ENCODE measurements at regions not wholly inside any gene's neighbourhood (a gene's known extent, or its start where the extent isn't known, plus 50 kb on each side); places are given as distances from the start of the nearest gene placed in this dataset.

GRCh38 chr4:89665662-89666061, 171.3 kb downstream of the SNCA start:
- H3K27ac ChIP-seq, result no peak overlapping the region
- H3K4me3 ChIP-seq, result no peak overlapping the region
- no peak for DNase-seq (ENCODE audit: low spot score)
- TF ChIP-seq CTCF (IDR thresholded peaks at IDR 0.05), result no peak

GRCh38 chr4:89664521-89664920, 172.4 kb downstream of the SNCA start:
- no peak for DNase-seq (ENCODE audit: low spot score)
- Histone ChIP-seq H3K27ac (no peak overlapping the region), H3K4me3 (no peak overlapping the region)
- no peak for TF ChIP-seq CTCF (IDR thresholded peaks at IDR 0.05)

GRCh38 chr4:89661173-89661899, 175.6 kb downstream of the SNCA start:
- no peak overlapping the region for H3K4me3 ChIP-seq
- no peak for DNase-seq (ENCODE audit: low spot score)
- TF ChIP-seq CTCF (IDR thresholded peaks at IDR 0.05), result no peak
- no peak overlapping the region for H3K27ac ChIP-seq

DNA sequence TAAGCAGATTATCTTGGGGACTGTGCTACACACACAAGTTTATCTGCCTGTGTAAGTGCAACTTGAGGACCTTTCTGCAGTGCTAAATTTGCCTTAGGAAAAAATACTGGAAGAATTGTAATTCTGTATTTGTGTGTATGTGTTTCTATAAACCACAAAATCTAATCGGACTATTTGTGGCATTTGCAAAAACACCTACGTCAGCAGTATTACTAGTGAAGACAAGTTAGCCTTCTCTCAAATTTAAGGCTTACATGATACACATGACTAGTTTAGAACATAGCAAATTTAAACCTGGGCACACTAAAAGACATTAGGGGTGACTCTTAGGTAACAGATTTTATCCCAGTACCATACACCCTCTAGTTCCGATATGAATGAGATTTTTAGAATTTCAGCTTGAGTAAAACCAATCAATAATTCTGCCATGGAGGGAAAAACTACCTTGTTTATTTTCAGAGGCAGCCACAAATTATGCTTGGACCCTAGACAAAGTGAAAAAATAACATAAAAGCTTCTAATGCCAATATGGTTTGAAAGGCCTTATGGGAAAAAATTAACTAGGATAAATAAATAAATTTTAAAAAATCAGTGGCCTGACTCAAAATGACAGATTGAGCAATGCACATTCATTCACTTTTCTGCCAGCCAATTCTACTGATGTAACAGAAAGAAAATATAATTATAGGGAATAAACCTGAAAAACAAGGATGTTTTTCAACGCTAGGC, 176.4 kb downstream of the SNCA start:
- no peak for DNase-seq (ENCODE audit: low spot score)
- Histone ChIP-seq H3K27ac (no peak overlapping the region), H3K4me3 (no peak overlapping the region)
- no peak for TF ChIP-seq CTCF (IDR thresholded peaks at IDR 0.05)

DNA sequence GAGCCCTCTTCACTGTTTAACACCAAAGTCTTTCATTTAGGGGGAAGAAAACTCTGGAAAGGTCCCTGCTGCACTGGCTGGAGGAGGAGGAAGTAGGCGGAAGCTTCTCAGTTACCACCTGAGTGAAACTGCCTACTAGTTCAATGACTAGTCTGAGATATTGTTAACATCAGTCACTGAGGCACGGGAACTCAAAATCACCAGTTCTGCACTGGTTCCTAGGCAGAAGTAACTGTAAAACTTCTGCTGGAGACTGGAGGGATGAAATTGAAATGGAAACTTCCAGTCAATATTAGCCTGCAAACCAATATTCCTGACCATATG, 178.3 kb downstream of the SNCA start:
- Histone ChIP-seq H3K27ac (no peak overlapping the region), H3K4me3 (no peak overlapping the region)
- no peak for DNase-seq (ENCODE audit: low spot score)
- no peak for TF ChIP-seq CTCF (IDR thresholded peaks at IDR 0.05)

GRCh38 chr4:89657931-89658700, 178.8 kb downstream of the SNCA start:
- TF ChIP-seq CTCF (IDR thresholded peaks at IDR 0.05), result no peak
- no peak overlapping the region for H3K27ac ChIP-seq
- H3K4me3 ChIP-seq, result no peak overlapping the region
- DNase-seq (ENCODE audit: low spot score), result no peak
